NCI-H2107 treated with DMSO at 0.1 percent for 48 hours (cell line): ENCODE measurements at regions not wholly inside any gene's neighbourhood (a gene's known extent, or its start where the extent isn't known, plus 50 kb on each side); places are given as distances from the start of the nearest gene placed in this dataset.
A peak's percentile ranks its signal among the peaks of the same experiment; 100 is the strongest.

Experiments
- DNase-seq: peaks from one replicate; lab custom pipeline; 2025; ENCODE audit not compliant: unreplicated experiment; lab: John Stamatoyannopoulos, UW

DNA sequence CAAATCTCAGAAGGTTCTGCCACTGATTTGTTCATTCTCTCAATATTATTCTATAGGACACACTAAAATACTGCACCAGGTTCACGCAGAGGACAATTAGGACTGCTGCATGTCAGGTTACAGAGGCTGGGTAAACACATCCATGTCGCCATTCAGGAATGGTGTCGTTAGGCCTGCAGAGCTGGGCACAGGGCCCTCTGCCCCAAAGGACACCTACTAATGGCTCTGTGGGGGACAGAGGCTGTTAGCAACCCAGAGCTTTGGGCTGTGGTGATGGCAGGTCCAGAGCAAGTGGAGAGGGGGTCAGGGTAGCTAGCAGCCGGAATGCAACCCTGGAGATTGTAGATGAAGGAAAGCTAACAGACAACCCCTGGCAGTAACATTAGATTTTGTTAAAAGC lies 115.9 kb downstream of the TTC32 start:
- no peak for DNase-seq

DNA sequence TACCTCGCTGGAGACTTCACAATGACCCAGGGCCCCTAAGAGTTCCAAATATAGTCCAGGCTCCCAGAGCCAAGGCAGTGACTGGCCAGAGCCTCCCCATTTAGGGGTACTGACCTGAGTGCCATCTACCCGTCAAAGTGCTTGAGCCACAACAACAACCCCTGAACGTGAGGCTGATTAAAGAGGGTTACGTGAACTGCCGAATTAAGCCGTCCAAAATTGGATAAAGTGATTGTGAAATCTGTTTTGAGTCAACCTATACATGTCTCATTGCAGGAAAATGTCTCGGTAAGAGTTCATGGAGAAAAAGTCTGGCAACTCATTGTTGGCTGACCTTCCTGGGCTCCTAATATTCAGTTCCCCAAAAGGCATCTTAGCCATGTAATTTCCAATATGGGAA lies 116.3 kb downstream of the TTC32 start:
- no peak for DNase-seq

DNA sequence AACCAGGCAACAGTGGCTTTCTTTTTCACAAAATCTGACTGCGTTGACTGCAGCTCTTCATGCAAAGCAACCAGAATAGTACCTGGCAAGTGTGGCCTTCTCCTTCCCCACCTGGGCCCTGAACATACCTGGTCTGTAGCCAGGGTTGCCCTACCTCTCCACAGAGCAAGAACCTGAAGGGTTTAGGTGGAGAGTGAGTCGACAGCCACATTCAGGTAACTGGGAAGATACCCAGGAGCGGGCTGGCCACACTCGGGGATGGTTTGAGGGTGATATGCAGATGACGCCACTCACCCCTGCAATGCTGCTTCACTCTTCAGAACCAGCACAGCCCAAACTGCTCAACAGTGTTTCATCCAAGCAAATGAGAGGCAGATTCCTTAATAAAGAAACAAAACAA lies 117.3 kb downstream of the TTC32 start:
- DNase-seq: no peak

DNA sequence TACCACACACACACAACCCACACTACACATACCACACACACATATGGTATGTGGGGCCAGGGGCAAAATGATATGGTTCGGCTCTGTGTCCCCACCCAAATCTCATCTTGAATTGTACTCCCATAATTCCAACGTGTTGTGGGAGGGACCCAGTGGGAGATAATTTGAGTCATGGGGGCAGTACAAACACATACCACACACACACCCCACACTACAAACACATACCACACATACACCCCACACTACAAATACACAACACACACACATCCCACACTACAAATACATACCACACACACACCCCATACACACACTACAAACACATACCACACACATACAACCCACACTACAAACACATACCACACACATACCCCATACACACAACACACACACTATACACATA lies 117.8 kb downstream of the TTC32 start:
- no peak for DNase-seq

DNA sequence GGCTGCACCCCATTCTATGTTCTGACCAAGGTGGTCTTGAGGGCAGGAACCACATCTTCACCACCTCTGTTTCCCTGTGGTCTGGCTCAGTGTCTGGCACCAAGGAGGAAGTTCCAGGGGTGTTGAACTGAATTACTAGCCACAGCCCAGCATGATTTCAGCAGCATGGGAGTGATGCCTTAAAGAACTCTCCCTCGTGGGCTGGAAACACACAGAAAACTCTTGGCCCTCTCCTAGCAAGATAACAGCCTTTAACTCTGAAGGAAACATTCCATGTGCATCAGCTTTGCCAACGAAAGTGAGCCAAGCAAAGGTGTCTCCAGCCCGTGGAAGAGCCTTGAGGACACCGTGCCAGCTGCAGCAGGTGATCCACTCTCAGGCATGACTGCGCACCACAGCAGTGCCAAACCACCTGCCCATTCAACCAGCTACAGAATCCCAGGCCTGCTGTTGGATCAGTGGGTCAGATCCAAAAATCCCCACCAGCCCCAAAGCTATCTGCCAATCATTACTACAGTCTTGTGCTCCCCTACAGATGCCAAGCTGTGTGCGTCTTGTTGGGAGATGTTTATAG lies 124.8 kb downstream of the TTC32 start:
- DNase-seq: no peak

DNA sequence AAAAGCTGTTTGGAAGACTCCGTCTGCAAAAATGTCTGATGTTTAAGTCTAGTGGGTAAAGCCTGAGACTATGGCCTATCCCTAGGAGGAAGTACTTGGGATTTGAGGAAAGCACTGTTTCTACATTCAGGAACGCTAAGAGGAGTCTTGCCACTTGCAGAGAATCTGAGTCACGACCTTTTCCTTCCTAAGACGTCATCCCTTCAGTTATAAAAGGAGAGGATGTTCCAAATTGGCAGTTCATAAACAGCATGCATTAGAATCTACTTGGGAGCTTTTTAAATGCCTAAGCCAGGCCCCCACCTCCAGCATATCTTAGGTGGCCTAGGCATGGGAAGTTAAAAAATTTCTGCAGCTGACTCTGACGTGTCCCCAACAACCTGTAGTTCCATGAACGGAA lies 125.9 kb downstream of the TTC32 start:
- DNase-seq: no peak

DNA sequence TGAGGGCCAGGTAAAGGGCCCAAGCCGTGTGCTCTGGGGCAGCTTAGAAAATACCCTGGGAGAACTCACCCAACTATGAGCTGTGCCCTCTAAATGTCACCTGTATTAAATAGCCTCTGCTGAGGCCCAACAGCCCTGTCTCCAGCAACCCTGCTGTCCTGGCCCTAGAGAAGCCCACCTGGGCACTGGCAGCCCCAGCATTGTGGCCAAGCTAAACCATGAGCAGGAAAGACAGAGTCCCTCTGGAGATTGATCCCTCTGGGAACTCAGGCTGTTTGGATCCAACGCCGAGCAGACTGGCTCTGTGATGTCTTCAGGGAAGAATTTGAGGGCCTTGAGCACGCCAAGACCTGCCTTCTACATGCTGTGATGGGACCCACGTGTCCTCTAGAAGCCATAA lies 126.5 kb downstream of the TTC32 start:
- DNase-seq: no peak

DNA sequence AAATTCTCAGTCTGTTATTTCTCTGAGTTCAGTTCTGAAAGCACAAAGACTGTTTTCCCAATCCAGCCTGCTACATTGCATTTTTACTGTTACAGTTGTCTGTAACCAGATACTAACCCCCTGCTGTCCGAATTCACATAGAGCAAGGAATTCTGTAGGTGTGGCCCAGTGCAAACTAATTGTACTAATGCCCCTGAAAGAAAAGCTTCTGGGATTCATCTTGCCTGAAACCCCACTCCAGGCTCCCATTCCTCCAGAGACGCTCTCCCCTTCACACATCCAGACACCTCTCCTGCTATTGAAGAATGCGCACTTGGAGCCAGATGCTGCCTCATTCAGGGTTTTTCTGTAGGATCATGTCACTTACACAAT lies 127.0 kb downstream of the TTC32 start:
- DNase-seq: peak; percentile 15

DNA sequence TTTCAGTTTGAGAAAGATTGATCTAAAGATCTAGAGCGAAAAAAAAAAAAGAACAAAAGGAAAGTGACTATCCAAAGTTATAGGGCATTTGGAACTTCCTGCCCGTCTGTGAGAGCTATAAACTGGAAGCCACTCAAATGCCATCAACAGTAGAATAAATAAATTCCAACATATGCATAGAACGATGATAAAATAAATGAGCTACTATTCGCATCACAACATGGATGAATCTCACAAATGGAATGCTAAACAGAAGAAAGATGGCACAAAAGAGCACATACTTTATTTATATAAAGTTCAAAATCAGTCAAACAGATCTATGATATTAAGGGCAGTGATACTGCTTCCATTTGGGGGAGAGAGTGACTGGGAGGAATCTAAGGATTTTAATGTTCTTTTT lies 128.8 kb downstream of the TTC32 start:
- DNase-seq: no peak

DNA sequence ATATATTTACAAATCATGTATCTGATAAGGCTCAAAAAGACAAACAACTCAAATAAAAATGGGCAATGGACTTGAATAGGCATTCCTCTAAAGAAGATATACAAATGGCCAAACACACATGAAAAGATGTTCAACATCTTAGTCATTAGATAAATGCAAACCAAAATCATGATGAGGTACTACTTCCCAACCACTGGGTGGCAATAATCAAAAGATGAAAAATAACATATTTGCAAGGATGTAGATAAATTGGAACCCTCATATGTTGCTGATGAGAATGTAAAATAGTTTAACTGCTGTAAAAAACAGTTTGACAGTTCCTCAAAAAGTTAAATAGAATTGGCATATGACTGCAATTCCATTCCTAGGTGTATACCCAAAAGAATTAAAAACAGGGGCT lies 132.3 kb downstream of the TTC32 start:
- no peak for DNase-seq

DNA sequence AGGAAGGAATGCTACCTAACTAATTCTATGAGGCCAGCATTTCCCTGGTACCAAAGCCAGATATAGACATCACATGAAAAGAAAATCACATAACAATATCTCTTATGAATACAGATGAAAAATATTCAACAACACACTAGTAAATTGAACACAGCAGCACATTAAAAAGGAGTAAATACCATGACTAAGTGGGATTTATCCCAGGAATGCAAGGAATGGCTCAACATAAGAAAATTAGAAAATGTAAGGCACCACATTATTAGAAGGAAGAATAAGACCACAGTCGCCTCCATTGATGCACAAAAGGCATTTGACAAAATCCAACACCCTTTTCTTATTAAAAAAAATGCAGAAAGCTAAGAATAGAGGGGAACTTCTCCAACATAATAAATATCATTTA lies 133.9 kb downstream of the TTC32 start:
- no peak for DNase-seq

DNA sequence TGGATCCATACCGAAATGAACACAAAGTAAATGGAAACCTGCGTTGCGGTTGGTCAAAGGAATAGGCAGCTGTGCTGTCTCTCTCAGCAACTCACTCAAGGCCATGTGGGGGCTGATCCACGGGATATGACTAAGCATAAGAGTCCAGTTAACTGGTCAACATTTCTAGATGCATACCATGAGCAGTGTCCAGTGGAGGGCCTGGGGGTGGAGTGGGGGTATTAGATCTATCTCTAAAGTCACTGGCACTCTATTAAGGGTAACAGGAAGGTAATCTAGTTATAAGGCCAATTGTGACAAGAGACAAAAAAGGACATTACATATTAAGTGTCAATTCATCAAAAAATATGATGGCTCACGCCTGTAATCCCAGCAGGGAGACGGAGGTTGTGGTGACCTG lies 136.8 kb downstream of the TTC32 start:
- no peak for DNase-seq

DNA sequence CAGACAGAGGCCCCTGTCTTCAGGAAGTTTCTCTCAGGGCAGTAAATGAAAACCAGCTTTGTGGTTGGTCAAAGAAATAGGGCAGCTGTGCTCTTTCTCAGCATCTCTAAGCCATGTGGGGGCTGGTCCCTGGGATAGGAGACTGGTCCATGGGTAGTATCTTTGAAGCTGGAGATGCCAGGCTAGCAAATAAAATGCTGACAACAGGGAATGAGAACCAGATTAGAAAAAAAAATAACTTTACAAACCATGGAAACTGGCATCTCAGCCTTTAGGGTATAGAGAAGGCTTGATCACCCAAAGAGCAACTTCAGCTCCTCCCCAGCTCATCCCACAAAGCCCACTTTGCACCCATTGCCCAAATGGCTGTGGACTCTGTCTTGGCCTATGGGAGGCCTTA lies 138.1 kb downstream of the TTC32 start:
- DNase-seq: no peak

DNA sequence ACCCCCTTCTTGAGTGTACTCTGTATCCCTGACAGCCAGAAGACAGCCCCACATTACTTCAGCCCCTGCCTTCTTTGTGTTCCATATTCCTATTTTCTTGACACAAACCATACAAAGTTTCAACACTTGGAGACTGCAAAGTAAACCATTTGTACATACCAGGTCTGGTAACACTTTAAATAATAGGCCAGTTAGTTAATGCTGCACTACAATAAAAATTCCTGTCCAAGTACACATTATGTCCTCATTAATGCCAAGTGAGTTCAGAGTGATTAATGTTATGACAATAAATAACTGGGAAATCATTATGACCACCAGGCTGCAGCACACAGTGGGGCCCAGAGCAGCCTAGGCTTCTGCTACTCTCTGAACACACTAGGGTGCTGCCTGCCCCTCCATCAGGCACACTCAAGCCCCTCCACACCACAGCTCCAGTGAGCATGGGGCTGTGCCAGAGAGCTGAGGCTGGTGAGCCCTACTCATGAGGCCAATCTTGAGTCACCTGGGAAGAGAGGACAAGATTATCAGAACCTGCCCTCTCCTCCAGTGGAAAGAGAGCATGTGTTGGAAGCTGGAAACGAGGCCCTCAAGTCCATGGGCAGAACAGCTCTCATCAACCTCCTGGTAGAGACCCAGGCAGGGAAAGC lies 138.7 kb downstream of the TTC32 start:
- DNase-seq: no peak

DNA sequence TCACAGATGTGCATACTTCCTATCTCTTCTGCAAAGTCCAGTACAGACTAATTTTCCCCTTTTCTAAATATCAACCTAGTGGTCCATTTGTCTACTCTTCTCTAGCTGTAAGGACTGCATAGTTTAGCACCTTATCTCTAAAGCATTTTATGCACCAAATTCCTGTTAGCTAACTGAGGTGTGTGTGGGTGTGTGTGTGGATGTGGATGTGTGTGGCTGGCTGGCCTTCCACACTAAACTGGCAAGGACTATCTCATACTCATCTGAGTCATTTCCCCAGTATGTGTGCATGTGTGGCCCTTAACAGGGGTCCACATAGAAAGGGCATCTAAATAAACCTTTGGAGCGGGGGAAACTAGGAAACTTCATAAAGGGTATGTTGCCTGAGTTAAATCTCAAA lies 139.6 kb downstream of the TTC32 start:
- DNase-seq: no peak

DNA sequence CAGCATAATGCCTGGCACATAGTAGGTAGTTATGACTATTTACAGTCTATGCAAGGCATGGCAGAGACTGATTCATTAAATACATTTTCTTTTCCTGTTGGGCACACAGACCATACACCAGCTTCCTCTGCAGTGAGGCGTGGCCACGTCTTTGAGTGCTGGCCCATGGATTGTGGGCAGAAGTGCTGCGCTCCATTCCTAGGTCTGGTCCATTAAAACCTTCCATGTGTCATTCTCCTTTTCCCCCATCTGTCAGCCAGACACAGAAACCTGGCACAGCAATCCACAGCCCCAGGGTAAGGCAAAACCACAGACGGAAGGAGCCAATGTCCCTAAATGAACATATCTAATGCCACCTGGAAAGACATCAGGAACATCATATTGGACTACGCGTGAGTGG lies 141.9 kb downstream of the TTC32 start:
- no peak for DNase-seq

DNA sequence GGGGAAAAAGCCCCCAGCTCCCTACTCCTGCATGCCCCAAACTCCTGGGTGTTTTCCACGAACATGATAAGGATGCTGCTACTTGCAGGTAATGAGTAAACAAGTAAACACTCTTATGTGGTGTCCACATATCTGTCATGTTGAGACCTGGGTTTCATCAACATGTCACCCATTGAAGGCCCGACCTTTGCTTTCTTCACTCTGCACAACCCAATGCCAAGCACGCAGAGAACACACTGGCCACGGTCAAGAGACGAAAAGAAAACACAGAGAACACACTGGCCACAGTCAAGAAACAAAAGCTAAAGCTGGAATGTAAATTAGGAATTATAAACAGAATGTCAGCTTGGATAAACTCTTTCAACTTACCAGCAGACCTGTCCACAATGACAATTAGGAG lies 143.1 kb downstream of the TTC32 start:
- DNase-seq: no peak

DNA sequence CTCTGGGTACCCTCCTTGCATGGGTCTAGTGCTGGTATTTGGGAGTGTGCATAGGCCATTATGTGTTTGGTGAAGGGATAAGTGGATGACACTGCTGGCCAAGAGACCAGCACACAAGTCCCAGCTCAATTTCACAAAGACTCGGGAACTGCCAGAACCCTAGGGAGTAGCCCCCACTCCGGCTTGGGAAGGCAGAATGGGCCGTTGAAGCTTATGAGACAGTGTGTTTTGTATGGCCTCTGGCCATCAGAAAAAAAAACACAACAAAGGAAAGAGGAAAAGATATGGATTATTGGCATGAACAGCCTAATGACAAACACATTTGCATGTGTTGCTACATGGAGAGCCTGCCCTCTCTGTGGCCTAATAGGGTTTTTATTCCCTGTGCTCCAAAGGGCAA lies 144.2 kb downstream of the TTC32 start:
- no peak for DNase-seq

DNA sequence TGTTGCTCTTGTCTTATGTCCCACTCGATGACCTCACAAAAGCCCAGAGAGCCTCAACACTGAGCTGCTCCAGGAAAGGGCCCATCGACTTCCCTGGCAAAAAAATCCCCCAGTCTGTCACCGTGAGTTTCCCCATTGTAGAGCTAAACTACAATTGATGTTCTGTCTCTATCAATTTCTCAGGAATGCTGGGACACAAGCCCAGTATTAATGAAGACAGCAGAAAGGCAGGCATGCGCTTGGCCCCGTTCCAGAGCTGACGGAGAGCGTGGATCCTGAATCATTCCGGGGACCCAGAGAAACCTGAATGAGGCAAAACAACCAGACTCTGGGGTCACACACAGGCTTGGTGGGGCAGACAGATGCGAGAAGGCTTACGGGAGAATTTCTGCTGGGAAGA lies 146.9 kb downstream of the TTC32 start:
- no peak for DNase-seq

DNA sequence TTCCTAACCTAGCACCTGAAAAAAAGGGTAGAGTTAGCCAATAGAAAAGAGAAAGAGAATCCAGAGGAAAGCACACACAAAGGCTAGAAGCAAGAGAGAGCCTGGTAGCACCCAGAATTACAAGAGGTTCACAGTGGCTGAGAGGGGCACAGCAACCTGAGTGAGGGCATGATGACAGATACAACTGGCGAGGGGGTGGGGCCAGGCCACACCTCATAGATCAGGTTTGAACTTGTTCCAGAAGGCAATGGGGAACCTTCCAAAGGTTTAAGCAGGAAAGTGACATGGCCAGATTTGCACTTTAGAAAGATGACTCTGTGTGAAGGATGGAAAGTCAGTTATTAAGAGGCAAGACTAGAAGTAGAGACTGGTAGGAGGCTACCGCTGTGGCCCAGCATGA lies 148.0 kb downstream of the TTC32 start:
- no peak for DNase-seq

DNA sequence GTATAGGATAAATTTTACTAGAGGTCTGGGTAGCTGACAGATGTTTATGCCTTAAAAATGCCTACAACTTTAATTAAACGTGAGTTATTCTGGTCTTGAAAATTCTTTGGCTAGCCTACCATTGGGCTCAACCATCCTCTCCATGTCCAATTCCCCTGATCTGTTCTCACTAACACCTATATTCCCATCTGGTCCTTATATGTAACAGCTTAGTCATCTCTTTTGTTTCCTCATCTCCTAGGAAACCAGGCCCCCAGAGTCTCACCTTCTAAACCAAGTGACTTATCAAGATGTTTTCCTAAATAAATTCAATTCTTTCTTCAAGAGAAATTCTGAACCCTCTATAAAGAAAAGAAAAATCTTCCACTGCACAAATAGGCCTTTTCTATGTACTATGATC lies 148.5 kb downstream of the TTC32 start:
- DNase-seq: no peak

DNA sequence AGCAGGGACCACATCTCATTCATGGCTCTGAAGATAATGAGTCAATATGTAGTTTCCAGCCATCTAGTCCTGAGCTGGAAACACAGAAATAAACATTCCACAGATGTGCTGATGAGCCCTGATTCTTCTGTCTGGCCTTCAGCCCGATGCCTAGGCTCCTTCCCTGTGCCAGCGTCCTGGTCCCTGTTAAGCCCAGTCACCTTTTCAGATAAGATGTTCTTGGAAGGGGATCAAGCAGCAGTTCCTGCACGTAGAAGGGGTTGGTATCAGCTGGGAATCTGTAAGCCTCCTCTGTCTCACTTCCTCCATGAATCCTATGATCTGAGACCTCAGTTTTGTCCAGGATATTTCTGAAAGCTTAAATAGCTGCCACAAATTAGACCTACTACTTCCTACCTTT lies 149.3 kb downstream of the TTC32 start:
- no peak for DNase-seq

DNA sequence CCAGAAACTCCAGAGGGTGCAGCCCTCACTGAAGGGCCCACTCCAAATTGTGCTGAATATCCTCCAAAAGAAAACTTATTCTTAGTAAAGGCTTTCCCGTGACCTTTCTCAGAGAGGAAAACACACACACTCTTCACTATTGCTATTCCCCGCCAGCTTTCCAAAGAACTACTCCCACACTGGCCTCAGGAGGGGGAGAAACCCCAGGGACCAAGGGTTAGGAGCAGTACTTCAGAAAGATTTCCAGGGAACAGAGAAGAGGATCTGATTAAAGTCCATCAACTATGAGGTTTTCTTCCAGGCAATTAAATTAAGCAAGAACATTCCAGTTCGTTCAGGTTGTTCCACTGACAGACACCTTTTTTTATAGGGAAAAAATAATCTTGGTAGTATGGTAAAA lies 150.2 kb downstream of the TTC32 start:
- DNase-seq: no peak

DNA sequence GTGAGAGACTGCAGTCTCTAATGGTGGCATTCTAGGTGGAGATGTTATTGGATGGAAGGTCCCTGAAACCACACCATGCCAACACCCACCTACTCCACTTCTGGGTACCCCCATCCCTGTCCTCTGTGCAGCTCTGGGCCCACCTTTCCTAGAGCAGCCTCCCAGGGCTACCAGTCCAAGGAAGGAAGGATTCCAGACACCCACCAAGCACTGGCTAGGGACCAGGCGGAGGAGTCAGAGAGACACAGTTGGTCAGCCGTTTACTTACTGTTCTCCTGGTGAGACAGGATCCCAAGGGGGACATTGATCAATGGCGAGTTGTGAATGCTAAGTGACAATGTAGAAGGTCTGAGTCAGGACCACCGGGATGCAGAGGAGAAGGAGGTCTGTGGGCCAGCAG lies 151.6 kb downstream of the TTC32 start:
- DNase-seq: no peak
